DMS153 treated with DMSO at 0.1 percent for 48 hours (cell line): ENCODE measurements at regions not wholly inside any gene's neighbourhood (a gene's known extent, or its start where the extent isn't known, plus 50 kb on each side); places are given as distances from the start of the nearest gene placed in this dataset.
A peak's percentile ranks its signal among the peaks of the same experiment; 100 is the strongest.
"Not testable (repeated sequence)": the region's sequence is repeated elsewhere in the genome, so short reads cannot be mapped to it uniquely, and the experiment has no call there.

ENCODE experiments used
- DNase-seq: peaks from one replicate; lab custom pipeline; 2025; ENCODE audit not compliant: unreplicated experiment; lab: John Stamatoyannopoulos, UW

DNA sequence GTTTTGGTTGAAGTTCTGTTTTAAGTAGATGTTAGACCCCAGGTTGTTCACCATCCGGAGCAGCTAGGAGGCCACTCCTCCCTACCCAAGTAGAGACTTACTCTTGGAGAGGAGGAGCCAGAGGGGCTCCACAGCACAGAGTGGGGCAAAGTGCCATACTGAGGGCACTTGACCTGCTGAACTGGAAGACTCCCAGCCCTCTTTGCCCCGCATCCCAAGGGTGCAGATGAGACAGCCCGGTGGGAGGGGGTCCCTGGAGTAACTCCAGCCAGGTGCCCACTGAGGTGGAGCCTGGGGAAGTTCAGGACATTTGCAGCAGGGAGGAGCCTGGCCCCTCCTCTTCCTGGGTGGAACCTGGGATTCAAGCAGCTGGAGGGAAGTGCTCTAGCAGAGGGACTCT is 102.1 kb upstream of the GPR6 start:
- no peak for DNase-seq

DNA sequence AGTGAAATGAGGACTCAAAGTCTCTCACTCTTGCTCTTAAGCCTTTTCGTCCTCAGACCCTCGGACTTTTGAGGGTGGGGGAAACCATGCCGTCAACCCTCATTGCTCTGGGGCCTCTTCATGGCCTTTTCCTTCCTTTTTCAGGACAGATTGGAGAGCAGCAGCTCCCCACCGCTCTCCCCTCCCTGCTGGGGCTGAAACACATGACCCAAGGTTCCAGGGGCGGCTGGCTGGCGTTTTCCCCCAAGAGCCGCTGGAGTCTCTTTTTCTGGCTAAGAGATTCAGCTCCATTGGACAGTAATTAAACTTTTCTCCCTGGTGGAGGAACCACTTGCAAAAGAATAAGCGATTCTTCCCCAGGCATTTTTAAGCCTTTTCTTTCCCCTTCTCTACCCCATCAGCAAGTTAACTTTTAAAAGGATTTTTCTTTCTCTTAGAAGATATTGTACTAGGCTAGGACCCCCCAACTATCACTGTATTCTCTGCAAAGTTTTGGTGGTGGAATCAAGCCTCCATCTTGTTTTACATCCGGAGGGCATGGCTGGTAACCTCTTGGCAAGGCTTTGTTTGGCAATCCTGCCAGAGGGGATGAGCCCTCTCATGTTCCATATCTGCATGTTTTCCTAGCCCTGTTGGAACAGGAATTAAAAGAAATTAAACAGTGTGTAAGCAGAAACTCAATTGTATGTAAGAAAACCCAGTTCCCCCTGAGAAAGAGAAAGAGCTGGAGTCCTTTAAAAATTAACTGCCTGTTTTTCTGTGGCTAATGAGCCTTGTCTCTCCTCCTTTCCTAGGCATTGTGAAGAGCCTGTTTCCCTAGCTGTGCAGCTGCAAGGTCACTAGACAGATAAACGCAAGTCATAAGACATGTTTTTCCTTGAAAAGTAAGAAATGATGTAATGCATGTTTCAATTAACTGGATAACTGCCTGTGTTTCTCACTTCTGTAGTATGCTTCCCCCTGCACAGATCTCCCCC is 100.8 kb upstream of the GPR6 start:
- no peak for DNase-seq

DNA sequence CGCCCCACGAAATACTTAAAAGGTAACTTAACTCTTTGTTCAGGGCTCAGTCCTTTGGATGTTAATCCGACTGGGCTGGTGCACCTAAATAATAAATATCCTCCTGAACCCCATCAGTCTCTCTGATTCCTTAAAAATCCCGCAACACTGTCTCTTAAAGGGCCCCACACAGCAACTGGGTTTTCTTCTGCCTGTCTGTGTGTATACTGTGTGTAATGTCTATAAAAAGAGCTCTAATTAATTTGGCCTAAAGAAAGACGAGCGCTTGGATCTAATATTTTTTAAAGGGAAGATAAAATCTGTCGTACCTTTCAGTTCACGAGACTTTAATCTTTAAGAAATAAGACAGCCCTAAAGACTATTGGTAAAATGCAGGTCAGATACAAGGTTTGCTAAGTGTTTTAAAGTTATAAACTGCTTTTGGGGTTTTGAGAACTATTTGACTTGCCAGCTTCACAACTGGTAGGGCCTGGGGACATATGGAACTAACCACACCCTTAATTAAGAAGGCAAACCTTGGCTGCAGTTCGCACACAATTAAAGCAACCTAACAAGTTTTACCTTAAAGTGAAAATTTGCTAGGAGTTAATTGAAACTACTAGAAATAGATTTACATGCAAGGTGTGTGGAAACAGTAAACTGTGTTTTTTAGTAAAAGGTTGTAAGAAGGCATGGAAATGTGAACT is 100.0 kb upstream of the GPR6 start:
- DNase-seq: not testable (repeated sequence)

DNA sequence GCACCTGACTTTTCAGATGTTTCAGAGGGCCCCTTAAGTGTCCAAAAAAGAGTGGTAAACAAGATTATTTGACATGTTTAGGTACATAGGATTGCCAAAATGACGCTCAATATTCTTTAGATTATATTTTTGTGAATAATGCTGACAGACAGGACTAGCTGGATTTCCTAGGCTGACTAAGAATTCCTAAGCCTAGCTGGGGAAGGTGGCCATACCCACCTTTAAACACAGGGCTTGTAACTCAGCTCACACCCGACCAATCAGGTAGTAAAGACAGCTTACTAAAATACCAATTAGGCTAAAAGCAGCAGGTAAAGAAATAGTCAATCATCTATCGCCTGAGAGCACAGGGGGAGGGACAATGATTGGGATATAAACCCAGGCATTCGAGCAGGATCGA is 99.0 kb upstream of the GPR6 start:
- not testable (repeated sequence) for DNase-seq

DNA sequence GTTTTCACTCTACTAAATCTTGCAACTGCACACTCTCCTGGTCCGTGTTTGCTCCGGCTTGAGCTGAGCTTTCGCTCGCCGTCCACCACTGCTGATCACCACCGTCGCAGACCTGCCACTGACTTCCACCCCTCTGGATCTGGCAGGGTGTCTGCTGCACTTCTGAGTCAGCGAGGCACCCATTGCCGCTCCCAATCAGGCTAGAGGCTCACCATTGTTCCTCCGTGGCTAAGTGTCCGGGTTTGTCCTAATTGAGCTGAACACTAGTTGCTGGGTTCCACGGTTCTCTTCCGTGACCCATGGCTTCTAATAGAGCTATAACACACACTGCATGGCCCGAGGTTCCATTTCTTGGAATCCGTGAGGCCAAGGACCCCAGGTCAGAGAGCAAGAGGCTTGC is 98.6 kb upstream of the GPR6 start:
- DNase-seq: no peak

DNA sequence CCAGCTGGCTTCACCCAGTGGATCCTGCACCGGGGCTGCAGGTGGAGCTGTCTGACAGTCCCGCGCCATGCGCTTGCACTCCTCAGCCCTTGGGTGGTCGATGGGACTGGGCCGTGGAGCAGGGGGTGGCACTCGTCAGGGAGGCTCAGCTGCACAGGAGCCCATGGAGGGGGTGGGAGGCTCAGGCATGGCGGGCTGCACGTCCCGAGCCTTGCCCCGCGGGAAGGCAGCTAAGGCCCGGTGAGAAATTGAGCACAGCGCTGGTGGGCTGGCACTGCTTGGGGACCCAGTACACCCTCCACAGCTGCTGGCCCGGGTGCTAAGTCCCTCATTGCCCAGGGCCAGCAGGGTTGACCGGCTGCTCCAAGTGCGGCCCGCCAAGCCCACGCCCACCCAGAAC is 97.0 kb upstream of the GPR6 start:
- DNase-seq: not testable (repeated sequence)

DNA sequence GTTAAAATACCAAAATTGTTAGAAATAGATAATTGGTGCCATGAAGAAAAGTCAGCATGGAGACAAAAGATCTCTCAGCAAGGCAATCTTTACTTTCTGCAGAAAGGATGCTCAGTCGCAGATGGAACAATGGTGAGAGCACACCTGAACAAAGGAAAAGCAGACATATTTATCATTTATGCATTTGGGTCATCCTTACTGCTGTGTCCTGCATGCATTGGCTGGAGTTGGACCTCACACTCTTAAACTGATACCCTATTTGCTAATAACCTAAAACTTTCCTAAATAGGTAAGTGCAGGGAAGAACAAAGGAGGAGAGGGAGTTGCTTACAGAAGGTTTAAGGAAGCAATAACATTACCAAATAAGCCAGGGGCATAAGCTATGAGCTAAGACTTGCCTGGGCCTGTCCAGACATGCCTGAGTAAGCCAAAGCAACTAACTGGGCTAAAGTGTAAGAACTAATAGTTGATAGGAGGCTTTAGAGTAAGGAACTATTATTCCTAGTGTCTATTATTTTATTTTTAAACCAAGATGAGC is 96.1 kb upstream of the GPR6 start:
- DNase-seq: not testable (repeated sequence)

DNA sequence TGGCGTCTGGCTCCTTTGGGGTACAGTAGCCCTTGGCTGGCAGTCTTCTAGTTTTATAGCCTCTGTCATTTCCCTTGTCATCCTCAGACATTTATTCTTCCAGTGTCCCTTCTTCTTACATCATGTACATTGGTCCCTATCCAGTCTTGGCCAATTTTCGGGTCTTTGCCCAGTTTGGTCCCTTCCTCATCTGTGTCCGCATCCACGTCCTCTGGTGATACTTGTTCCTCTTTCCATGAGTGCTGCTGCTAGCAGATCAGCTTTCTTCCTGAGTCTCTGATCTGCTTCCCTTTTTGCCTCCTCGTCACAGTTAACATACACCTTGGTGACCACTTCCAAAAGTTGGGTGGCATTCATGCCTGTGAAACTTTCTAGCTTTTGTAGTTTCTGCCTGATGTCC is 86.2 kb upstream of the GPR6 start:
- DNase-seq: no peak

DNA sequence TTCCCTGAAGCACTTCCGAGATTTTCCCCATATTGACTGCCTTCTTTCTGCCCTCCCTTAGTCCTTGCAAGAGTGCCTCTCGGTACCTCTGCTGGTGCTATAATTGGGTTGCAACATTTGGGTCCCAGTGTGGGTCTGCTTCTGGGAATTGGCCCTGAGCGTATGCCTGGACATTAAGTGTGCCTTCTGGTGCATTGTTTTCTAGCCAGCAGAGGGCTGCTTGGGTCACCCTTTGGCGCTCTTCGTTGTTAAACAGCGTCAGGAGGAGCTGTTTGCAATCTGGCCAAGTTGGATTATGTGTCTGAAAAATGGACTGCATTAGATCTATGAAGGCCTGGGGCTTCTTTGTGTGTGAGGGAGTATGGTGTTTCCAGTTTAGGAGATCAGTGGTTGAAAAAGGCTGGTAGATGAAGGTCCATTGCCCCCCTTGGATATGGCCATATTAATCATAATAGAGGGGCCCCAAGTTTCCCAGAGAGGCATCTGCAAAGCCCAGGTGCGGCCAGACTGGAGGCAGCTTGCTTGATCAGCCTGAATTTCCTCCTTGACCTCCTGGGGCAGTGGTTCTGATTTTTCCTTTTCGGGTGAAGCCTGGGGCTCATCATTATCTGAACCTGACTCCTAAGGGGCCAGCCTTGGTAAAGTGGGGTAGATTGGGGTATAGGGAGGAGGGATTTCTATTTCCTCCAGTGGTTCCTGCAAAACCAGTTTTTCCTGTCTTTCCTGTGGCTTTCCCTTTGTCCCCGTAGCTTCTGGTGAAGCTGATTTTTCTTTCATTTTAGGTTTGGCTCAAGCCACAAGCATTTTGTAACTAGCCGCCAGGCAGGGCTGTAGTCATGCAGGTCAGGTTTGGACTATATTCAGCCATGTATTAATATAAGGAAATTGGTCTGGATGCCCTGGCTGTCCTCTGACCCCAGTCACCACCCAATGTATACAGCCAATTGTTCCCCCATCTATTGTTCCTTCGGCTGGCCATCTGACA is 85.4 kb upstream of the GPR6 start:
- DNase-seq: peak; percentile 92

DNA sequence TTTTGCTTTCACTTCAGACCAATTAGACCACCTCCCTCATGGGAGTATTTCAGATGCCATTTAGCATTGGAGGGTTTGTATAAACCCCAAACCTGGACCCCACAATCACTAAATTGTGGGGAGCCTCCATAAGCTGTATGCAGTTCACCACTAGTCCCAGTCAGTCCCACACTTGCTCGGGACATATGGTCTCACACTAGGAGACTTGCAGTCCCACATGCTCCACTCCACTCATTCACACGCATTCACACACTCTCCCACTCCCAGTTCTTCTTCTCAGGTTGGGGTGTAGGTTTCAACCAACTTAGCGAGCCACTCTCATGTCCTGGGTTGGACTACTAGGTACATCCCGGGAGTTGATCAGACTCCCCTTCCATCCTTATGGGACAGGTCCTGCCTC is 84.5 kb upstream of the GPR6 start:
- no peak for DNase-seq

DNA sequence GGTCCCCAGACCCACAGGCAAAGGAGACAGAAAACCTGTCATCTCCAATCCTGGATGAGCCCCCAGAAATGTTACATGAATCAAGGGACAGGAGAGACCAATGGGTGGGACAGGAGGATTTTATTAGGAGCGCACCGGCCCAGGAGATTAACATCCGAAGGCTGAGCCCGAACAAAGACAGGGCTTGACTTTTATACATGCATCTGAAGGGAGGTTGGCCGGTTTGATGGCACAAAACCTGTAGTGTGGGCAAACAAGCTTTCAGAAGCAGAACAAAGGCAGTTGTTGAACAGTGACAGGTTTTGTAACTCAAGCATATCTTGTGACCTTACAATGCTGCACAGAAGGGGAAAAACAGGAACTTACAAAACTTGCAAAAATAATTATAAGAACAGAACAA is 83.9 kb upstream of the GPR6 start:
- DNase-seq: no peak

DNA sequence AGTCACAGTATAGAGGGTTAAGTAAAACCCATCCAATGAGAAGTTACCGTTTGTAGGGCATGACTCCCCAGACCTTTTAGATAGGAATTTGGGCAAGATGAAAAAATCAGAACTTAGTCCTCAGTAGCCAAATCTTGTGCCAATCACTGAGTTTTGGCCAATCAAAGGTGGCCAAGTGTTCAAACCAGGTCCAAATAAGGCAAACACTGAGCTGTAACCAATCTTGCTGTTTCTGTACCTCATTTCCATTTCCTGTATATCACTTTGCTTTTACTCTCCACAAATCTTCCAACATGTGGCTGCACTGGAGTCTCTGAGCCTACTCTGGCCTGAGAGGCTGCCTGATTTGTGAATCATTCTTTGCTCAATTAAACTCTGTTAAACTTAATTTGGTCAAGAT is 81.8 kb upstream of the GPR6 start:
- DNase-seq: no peak

DNA sequence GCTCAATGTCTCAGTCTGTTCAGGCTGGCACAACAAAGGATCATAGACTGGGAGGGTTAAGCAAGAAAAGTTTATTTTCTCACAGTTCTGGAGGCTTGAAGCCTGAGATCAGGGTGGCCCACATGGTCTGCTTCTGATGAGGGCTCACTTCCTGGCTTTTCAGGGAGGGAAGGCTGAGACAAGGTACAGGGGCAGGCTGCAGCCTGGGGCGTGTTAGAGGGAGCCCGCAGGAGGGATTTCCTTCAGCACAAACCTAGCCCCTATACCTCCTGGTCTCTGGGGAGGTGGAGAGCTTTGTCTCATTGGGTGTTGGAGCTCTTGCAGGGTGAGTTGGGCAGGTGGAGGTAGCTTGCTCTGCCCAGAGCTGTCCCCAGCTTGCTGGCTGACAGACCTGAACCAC is 81.1 kb upstream of the GPR6 start:
- no peak for DNase-seq

DNA sequence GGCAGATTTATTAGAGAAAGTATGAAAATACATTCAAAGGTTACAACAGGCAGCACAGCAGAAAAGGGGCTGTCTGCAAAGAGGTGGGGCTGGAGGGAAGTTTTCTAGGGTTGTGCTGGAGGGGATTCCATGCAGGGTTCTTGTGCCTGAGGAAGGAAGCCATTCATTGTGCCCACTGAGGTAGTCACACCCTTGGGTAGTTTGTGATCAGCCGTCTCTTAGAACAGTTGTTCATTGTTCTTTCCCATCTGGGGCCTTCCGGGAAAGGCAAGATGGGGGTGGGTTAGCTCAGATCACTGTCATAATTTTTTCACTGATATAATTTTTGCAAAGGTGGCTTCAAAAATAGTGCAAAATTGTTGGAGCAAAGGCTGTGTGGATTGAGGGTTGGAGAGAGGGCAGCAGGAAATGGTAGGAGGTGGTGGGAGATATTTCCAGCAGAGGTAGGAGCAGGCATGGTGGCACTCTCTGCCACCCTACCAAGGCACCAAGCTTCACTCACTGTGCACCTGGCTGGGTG is 80.5 kb upstream of the GPR6 start:
- no peak for DNase-seq

DNA sequence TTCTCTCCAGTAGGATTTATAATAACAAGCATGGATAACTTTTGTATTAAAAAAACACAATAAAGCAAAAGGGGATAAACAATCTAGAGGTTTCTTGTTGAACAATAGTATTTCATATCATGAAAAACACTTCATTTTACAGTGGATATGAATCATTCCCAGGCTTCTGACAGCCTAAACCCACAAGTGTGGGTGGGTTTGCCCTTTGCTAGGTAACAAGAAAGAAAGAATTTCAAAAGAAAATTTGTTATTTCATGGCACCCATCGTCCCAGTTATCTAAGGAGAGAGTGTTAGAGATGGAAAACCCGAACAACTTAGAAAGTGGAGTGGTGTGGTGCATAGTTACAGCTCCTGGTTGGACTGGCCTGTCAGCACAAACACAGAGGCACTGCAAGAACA is 76.1 kb upstream of the GPR6 start:
- no peak for DNase-seq

DNA sequence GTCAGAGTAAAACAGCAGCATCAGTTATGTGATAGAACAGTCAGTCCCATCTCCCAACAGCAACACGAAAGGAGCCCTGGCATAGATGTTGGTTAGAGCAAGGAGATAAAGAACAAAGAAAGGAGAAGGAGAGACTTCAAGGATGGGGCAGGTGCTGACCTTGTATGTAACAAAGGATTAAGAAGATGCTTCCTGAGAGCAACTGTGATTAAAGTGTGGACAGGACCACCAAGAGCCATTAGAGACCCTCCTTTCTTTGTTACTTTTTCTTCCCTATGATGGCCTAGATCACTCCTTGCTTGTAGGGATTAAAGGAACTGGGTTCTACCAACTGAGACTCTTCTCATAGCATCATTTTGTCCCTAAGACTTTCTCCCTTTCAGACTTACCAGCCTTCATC is 75.2 kb upstream of the GPR6 start:
- DNase-seq: no peak

DNA sequence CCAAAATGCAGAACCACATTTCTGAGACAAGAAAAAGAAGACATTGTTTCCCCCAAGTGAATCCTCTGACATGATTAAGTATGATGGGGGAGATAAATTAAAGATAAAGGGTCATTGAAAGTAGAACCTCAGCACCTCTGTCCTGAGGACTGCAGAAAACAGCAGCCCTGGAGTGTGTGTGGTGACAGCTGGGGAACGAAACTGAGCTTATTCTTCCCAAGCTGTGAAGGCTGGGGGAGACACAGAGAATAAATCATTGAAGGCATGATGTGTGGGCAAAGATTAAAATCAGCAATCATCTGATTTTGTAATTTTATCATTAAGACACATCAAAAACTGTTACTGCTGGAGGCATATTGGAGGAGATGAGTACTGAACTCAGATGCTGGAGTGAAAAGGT is 67.5 kb upstream of the GPR6 start:
- DNase-seq: no peak

DNA sequence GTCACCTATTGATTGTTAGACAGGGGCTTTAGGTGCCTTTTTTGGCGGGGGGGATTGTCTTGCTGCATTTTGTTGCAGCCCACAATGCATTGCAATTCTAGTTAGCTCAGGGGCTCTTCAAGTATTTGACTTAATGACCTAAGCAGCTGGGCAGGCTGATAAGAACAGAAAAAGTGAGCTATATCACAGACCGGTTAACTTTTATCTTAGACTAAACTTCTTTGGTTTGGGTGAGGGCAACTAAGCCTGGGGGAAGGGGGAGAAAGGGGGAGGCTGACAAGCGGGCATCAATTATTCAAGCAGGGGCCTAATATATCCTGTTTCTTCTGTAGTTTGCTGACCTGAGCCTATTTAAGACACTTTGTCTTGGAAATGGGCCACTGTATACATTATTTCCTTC is 66.0 kb upstream of the GPR6 start:
- DNase-seq: no peak

DNA sequence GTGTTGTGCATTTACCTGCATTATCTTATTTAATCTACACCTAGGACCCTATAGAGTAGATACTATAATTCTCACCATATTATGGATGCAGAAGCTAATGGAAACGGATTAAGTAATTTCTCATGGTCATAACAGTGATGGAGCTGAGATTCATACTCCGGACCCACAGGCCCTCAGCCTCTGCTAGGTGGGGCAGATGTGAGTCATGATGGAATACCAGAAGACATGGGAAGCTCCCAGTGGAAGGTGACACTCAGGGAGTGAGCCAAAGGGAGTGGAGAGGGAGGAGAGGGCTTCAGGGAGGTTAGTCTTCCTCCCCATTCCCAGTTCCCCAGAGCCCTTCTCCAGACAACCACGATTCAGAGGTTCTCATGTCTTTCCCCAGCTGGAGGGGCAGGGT is 65.2 kb upstream of the GPR6 start:
- DNase-seq: no peak

DNA sequence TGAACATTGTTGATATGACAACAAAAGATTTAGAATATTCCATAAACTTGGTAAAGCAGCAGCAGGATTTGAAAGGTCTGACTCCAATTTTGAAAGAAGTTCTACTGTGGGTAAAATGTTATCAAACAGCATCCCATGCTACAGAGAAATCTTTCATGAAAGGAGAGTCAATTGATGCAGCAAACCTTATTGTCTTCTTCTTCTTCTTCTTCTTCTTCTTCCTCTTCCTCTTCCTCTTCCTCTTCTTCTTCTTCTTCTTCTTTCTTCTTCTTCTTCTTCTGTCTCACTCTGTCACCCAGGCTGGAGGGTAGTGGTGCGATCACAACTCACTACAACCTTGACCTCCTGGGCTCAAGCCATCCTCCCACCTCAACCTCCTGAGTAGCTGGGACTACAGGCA is 62.4 kb upstream of the GPR6 start:
- DNase-seq: not testable (repeated sequence)

DNA sequence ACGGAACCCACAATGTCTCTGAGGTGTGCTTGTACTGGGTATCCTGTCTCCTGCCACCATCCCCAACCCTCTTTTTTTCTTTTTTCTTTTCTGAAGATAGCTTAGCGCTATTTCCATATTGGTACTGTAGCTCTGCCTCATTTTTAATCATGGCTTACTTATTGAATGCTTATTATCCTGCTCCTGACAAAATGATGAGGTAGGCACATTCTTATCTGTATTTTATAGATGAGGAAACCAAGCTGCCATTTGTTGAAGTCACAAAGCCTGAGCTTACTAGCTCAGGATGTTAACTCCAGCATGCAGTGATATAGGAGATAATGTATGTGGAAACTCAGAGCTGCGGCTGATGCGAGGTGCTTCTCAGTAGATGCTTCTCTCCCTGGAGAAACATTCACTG is 61.4 kb upstream of the GPR6 start:
- no peak for DNase-seq
